Left renal cortex interstitium (tissue), 4 donors: ENCODE measurements at regions not wholly inside any gene's neighbourhood (a gene's known extent, or its start where the extent isn't known, plus 50 kb on each side); places are given as distances from the start of the nearest gene placed in this dataset.

ENCODE experiments used
- DNase-seq, 4 donors: peaks; one replicate each; pipeline ENCODE4 v3.0.0-alpha.2; 2013; ENCODE audit warnings: low read depth in 4 of 4, low spot score in 2 of 4, missing footprints in 1 of 4

- no peak for DNase-seq
These were observed 556.0 kb upstream of the JAG1 start for GRCh38 chr20:11229772-11230171.

GRCh38 chr20:11230999-11231398 is 557.2 kb upstream of the JAG1 start:
- no peak for DNase-seq

- DNase-seq = no peak
These were observed 558.2 kb upstream of the JAG1 start for GRCh38 chr20:11231742-11232648.

GRCh38 chr20:11232896-11233295 is 559.1 kb upstream of the JAG1 start:
- no peak for DNase-seq

GRCh38 chr20:11234181-11234580 is 560.4 kb upstream of the JAG1 start:
- no peak for DNase-seq

GRCh38 chr20:11234608-11235007 is 560.8 kb upstream of the JAG1 start:
- no peak for DNase-seq

- DNase-seq = no peak
These were observed 561.3 kb upstream of the JAG1 start for GRCh38 chr20:11235058-11235457.

GRCh38 chr20:11242320-11242719 is 568.5 kb upstream of the JAG1 start:
- DNase-seq = no peak

GRCh38 chr20:11245431-11245830 is 571.6 kb upstream of the JAG1 start:
- DNase-seq = no peak

- DNase-seq = no peak
These were observed 572.5 kb upstream of the JAG1 start for GRCh38 chr20:11246251-11246775.

- no peak for DNase-seq
These were observed 573.5 kb upstream of the JAG1 start for GRCh38 chr20:11247046-11248010.

- DNase-seq = no peak
These were observed 574.2 kb upstream of the JAG1 start for GRCh38 chr20:11248011-11248409.

GRCh38 chr20:11248687-11249638 is 575.2 kb upstream of the JAG1 start:
- DNase-seq = no peak

- DNase-seq = no peak
These were observed 575.9 kb upstream of the JAG1 start for GRCh38 chr20:11249683-11250082.

GRCh38 chr20:11252447-11252846 is 578.6 kb upstream of the JAG1 start:
- no peak for DNase-seq

GRCh38 chr20:11255455-11255854 is 581.7 kb upstream of the JAG1 start:
- DNase-seq = no peak

- DNase-seq = no peak
These were observed 582.1 kb upstream of the JAG1 start for GRCh38 chr20:11255860-11256259.

GRCh38 chr20:11260611-11261010 is 586.8 kb upstream of the JAG1 start:
- DNase-seq = no peak

GRCh38 chr20:11261533-11262000 is 587.8 kb upstream of the JAG1 start:
- no peak for DNase-seq

- no peak for DNase-seq
These were observed 592.8 kb upstream of the JAG1 start for GRCh38 chr20:11266571-11266970.
